ENCODE measurements at regions not wholly inside any gene's neighbourhood (a gene's known extent, or its start where the extent isn't known, plus 50 kb on each side); places are given as distances from the start of the nearest gene placed in this dataset.
"Not testable (repeated sequence)": the region's sequence is repeated elsewhere in the genome, so short reads cannot be mapped to it uniquely, and the experiment has no call there.

- not testable (repeated sequence) for TF ChIP-seq CTCF (IDR thresholded peaks at IDR 0.05; ENCODE audit: extremely low read depth in 1 of 2, insufficient read depth in 1 of 2, low read depth in 1 of 2, low read length in 2 of 2); POLR2A (IDR thresholded peaks at IDR 0.05; ENCODE audit: low read depth, low read length)
Observed at GRCh38 chr16:5212501-5212900, 114.9 kb upstream of the EEF2KMT start.
